PC-3 (cell line): ENCODE measurements at regions not wholly inside any gene's neighbourhood (a gene's known extent, or its start where the extent isn't known, plus 50 kb on each side); places are given as distances from the start of the nearest gene placed in this dataset.

Experiments
- EZH2phosphoT487 ChIP-seq: fragments of 300-600 bp; sonication (generic); IDR thresholded peaks from 2 replicates; pipeline ENCODE4 v1.6.1; 2018; ENCODE audit warnings: mild to moderate bottlenecking, antibody characterized with exemption, low read length, borderline replicate concordance
- TF ChIP-seq, protein P1 (sequence below): fragments of 300-600 bp; sonication (generic); conservative IDR thresholded peaks from 2 replicates; pipeline ENCODE4 v1.5.1; 2017; ENCODE audit warnings: antibody characterized with exemption, low read depth, mild to moderate bottlenecking, low read length

DNA sequence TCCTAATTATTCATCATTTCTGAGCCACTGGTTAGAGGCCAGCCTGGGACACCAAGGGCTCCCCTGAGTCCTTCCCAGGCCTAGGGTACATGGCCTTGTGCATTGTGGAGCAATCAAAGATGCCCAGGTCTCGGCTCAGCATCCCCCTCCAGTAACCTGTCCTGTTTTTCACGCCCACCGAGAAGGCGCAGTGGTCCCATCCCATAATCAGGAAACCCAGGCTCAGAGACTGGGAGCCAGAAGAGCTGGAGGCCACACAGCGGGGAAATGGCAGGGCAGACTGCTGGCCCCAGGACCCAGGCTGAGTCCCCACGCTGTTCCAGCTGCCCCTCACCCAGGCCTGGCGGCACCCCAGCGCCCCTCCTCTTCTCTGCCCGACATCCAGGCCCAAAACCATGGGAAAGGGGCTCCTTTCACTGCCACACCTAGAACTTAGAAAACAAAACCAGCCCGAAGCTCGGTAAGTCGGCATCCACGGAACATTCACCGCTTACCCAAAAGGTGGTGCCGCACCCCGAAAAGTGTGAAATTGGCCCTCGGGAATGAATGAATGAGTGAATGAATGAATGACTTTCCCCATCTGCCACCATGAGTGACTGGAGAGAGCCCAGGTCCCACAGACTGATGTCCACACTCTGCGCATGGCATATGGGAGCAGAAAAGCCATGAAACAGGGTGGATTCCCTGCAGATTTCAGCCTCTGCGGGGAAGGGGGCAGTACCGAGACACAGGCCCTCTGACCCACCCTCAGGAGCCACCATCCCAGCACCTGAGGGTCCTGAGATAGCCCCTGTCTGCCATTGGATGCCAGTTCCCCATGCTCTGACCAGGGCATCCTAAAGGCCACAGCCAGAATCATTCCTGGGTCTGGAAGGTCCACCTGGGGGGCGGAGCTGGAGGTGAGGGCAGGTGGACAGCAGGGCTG lies 132.5 kb downstream of the OLFM1 start:
- TF ChIP-seq, protein P1, sequence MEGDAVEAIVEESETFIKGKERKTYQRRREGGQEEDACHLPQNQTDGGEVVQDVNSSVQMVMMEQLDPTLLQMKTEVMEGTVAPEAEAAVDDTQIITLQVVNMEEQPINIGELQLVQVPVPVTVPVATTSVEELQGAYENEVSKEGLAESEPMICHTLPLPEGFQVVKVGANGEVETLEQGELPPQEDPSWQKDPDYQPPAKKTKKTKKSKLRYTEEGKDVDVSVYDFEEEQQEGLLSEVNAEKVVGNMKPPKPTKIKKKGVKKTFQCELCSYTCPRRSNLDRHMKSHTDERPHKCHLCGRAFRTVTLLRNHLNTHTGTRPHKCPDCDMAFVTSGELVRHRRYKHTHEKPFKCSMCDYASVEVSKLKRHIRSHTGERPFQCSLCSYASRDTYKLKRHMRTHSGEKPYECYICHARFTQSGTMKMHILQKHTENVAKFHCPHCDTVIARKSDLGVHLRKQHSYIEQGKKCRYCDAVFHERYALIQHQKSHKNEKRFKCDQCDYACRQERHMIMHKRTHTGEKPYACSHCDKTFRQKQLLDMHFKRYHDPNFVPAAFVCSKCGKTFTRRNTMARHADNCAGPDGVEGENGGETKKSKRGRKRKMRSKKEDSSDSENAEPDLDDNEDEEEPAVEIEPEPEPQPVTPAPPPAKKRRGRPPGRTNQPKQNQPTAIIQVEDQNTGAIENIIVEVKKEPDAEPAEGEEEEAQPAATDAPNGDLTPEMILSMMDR = no peak
- TF ChIP-seq EZH2phosphoT487 = no peak
